PC-9 (cell line): ENCODE measurements at regions not wholly inside any gene's neighbourhood (a gene's known extent, or its start where the extent isn't known, plus 50 kb on each side); places are given as distances from the start of the nearest gene placed in this dataset.

Experiments used
- BruUV-seq: library from RNA; stranded (reverse); fragments of 400-500 nt; replicated peaks from 2 replicates; lab custom pipeline; 2021; lab: Mats Ljungman, UMichigan
- CTCF ChIA-PET: fragments of 300-600 bp; sonication (Branson Sonifier 250); formaldehyde crosslinking; loops from one replicate; lab custom pipeline; 2022; ENCODE audit warnings: antibody characterized with exemption; lab: Charles Lee
- POLR2A ChIA-PET: fragments of 300-600 bp; sonication (Branson Sonifier 250); formaldehyde crosslinking; loops from one replicate; lab custom pipeline; 2022; ENCODE audit warnings: antibody characterized with exemption; ENCODE audit not compliant: unreplicated experiment; lab: Charles Lee
- DNase-seq, 2 experiments: peaks; one replicate each; pipeline versions ENCODE4 v3.0.0 to v3.0.0-alpha.2; 2015 to 2022; ENCODE audit warnings: mixed read lengths in 1 of 2
- H2AFZ ChIP-seq: fragments of 200-600 bp; sonication (generic); 2 replicates; pipeline ENCODE4 v1.8.1; 2017; ENCODE audit warnings: antibody characterized with exemption
- H3F3A ChIP-seq: fragments of 200-600 bp; sonication (generic); 2 replicates; pipeline ENCODE4 v1.8.1; 2017; ENCODE audit warnings: antibody characterized with exemption, mild to moderate bottlenecking, low read depth; ENCODE audit not compliant: insufficient read depth
- H3K27ac ChIP-seq: fragments of 200-600 bp; sonication (generic); 2 replicates; pipeline ENCODE4 v1.6.1; 2016; ENCODE audit warnings: mixed run types
- H3K27me3 ChIP-seq: fragments of 200-600 bp; sonication (generic); 2 replicates; pipeline ENCODE4 v1.6.1; 2016; ENCODE audit warnings: low read depth, mixed run types; ENCODE audit not compliant: insufficient read depth
- H3K36me3 ChIP-seq: fragments of 200-600 bp; sonication (generic); 2 replicates; pipeline ENCODE4 v1.6.1; 2016; ENCODE audit warnings: low read depth, mixed run types
- H3K4me1 ChIP-seq: fragments of 200-600 bp; sonication (generic); replicated peaks from 2 replicates; pipeline ENCODE4 v1.6.1; 2016; ENCODE audit warnings: mixed run types; ENCODE audit not compliant: insufficient read depth
- H3K4me2 ChIP-seq: fragments of 200-600 bp; sonication (generic); 2 replicates; pipeline ENCODE4 v1.6.1; 2017; ENCODE audit warnings: mixed run types
- H3K4me3 ChIP-seq: fragments of 200-600 bp; sonication (generic); 2 replicates; pipeline ENCODE4 v1.6.1; 2016; ENCODE audit warnings: mixed run types
- H3K79me2 ChIP-seq: fragments of 200-600 bp; sonication (generic); 2 replicates; pipeline ENCODE4 v1.6.1; 2017; ENCODE audit warnings: low read depth, mixed run types
- H3K9me2 ChIP-seq: fragments of 200-600 bp; sonication (generic); 2 replicates; pipeline ENCODE4 v1.8.1; 2017; ENCODE audit warnings: mild to moderate bottlenecking; ENCODE audit not compliant: insufficient read depth
- H3K9me3 ChIP-seq: fragments of 200-600 bp; sonication (generic); 2 replicates; pipeline ENCODE4 v1.8.1; 2016; ENCODE audit warnings: low read depth; ENCODE audit not compliant: insufficient read depth
- H4K20me1 ChIP-seq: fragments of 200-600 bp; sonication (generic); 2 replicates; pipeline ENCODE4 v1.8.1; 2017; ENCODE audit not compliant: insufficient read depth
- CTCF ChIP-seq: fragments of 200-600 bp; sonication (generic); conservative IDR thresholded peaks from 2 replicates; pipeline ENCODE4 v1.6.1; 2017; ENCODE audit warnings: mixed run types, antibody characterized with exemption, mild to moderate bottlenecking, moderate library complexity
- EZH2 ChIP-seq: fragments of 200-600 bp; sonication (generic); IDR thresholded peaks from 2 replicates; pipeline ENCODE4 v1.8.0; 2017; ENCODE audit warnings: antibody characterized with exemption, low read depth
- intact Hi-C: fragments of 100-400 bp; cut with micrococcal nuclease; formaldehyde crosslinking; loops from one replicate; pipeline ENCODE4 v1.10.0; 2022; ENCODE audit not compliant: unreplicated experiment

GRCh38 chr5:92248518-92248917 lies 865.4 kb upstream of the ARRDC3 start:
- H3K27ac ChIP-seq, result no peak overlapping the region
- ChIA-PET CTCF (no interaction called here), POLR2A (no interaction called here)
- BruUV-seq, result no TSS peak
- H3K4me3 ChIP-seq, result no peak overlapping the region
- no peak for TF ChIP-seq EZH2
- TF ChIP-seq CTCF, result no peak
- no peaks in the 10 kb centered on the region for H3F3A ChIP-seq
- H3K9me3 ChIP-seq, result no peaks in the 10 kb centered on the region
- no peak for DNase-seq
- no peak overlapping the region for H3K4me2 ChIP-seq
- no peaks in the 10 kb centered on the region for H3K4me1 ChIP-seq
- intact Hi-C loops, result no loop called here
- no peaks in the 10 kb centered on the region for H3K79me2 ChIP-seq
- H3K27me3 ChIP-seq, result no peaks in the 10 kb centered on the region
- H3K9me2 ChIP-seq, result no peaks in the 10 kb centered on the region
- no peaks in the 10 kb centered on the region for H4K20me1 ChIP-seq
- no peaks in the 10 kb centered on the region for H3K36me3 ChIP-seq
- no peak overlapping the region for H2AFZ ChIP-seq

GRCh38 chr5:92242170-92242569 lies 859.1 kb upstream of the ARRDC3 start:
- no peak overlapping the region for H3K4me3 ChIP-seq
- no peaks in the 10 kb centered on the region for H3K27me3 ChIP-seq
- POLR2A ChIA-PET, result no interaction called here
- no peak overlapping the region for H3K4me2 ChIP-seq
- H3K79me2 ChIP-seq, result no peaks in the 10 kb centered on the region
- H3K36me3 ChIP-seq, result no peaks in the 10 kb centered on the region
- intact Hi-C loops, result no loop called here
- CTCF ChIA-PET, result no interaction called here
- DNase-seq, result no peak
- H4K20me1 ChIP-seq, result no peaks in the 10 kb centered on the region
- no peaks in the 10 kb centered on the region for H3K4me1 ChIP-seq
- H3K9me2 ChIP-seq, result no peaks in the 10 kb centered on the region
- no peaks in the 10 kb centered on the region for H3F3A ChIP-seq
- TF ChIP-seq EZH2 (no peak), CTCF (no peak)
- no peak overlapping the region for H2AFZ ChIP-seq
- H3K27ac ChIP-seq, result no peak overlapping the region
- no TSS peak for BruUV-seq
- H3K9me3 ChIP-seq, result no peaks in the 10 kb centered on the region; the same call in 1 of the 2 replicates

GRCh38 chr5:92237896-92238295 lies 854.8 kb upstream of the ARRDC3 start:
- H3K9me2 ChIP-seq, result no peaks in the 10 kb centered on the region; the same call in 1 of the 2 replicates
- H3K36me3 ChIP-seq, result no peaks in the 10 kb centered on the region
- no peaks in the 10 kb centered on the region; the same call in 1 of the 2 replicates for H3K9me3 ChIP-seq
- TF ChIP-seq EZH2 (no peak), CTCF (no peak)
- intact Hi-C loops, result no loop called here
- H4K20me1 ChIP-seq, result no peaks in the 10 kb centered on the region
- CTCF ChIA-PET, result no interaction called here
- H3K4me1 ChIP-seq, result no peaks in the 10 kb centered on the region
- no peak overlapping the region for H2AFZ ChIP-seq
- POLR2A ChIA-PET, result no interaction called here
- no peaks in the 10 kb centered on the region for H3F3A ChIP-seq
- no peaks in the 10 kb centered on the region for H3K79me2 ChIP-seq
- H3K27ac ChIP-seq, result no peak overlapping the region
- no peak overlapping the region for H3K4me3 ChIP-seq
- no peaks in the 10 kb centered on the region for H3K27me3 ChIP-seq
- BruUV-seq, result no TSS peak
- no peak overlapping the region for H3K4me2 ChIP-seq
- DNase-seq, result no peak
